ENCODE measurements at regions not wholly inside any gene's neighbourhood (a gene's known extent, or its start where the extent isn't known, plus 50 kb on each side); places are given as distances from the start of the nearest gene placed in this dataset.

- TF ChIP-seq, protein P1, sequence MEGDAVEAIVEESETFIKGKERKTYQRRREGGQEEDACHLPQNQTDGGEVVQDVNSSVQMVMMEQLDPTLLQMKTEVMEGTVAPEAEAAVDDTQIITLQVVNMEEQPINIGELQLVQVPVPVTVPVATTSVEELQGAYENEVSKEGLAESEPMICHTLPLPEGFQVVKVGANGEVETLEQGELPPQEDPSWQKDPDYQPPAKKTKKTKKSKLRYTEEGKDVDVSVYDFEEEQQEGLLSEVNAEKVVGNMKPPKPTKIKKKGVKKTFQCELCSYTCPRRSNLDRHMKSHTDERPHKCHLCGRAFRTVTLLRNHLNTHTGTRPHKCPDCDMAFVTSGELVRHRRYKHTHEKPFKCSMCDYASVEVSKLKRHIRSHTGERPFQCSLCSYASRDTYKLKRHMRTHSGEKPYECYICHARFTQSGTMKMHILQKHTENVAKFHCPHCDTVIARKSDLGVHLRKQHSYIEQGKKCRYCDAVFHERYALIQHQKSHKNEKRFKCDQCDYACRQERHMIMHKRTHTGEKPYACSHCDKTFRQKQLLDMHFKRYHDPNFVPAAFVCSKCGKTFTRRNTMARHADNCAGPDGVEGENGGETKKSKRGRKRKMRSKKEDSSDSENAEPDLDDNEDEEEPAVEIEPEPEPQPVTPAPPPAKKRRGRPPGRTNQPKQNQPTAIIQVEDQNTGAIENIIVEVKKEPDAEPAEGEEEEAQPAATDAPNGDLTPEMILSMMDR (IDR thresholded peaks at IDR 0.05 in 4 of 5, conservative IDR thresholded peaks at IDR 0.05 in 1 of 5): no peak
- no peak for TF ChIP-seq POLR2A (IDR thresholded peaks at IDR 0.05)
Observed at GRCh38 chr9:80811656-80812055, 877.7 kb downstream of the TLE1 start.
